ENCODE measurements at regions not wholly inside any gene's neighbourhood (a gene's known extent, or its start where the extent isn't known, plus 50 kb on each side); places are given as distances from the start of the nearest gene placed in this dataset.

DNA sequence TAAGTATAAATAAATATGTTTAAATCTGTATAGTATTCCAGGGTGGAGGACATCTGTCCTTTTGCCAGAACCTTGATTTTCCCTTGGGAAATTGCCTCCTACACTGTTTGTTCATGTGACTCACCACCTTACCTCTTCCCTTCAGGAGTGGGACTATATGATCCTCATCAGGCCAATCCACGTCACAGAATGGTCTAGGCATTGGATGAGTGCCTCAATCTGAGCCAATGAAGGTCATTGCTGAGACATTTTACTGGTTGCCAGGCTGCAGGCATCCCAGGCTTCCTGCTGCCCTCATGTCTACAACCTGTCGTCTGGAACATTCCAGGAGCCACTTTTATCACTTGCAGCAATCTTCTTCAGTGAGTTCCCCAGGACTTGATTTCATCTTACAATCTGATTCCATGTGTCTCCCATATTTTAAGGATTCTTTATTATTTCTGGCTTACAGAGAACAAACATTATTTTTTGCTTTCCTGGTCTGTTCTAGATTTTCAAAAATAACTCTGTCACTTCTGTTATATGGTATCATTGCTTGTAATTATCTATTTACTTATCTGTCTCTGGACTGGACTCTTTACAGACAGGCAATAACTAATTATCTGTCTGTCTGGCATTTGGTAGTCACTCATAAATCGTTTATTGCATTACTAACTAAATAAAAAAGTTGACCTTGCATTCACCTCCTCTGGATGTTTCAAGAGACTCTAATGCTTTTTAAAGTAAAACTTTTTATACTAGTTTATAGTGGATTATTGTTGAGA is 107.3 kb upstream of the APC start:
- no peak for DNase-seq

GRCh38 chr5:112634166-112634565 is 103.5 kb upstream of the APC start:
- DNase-seq: no peak

- no peak for DNase-seq
These were observed 102.9 kb upstream of the APC start for GRCh38 chr5:112634796-112635195.

- DNase-seq: no peak
These were observed 102.4 kb upstream of the APC start for GRCh38 chr5:112635276-112635675.

DNA sequence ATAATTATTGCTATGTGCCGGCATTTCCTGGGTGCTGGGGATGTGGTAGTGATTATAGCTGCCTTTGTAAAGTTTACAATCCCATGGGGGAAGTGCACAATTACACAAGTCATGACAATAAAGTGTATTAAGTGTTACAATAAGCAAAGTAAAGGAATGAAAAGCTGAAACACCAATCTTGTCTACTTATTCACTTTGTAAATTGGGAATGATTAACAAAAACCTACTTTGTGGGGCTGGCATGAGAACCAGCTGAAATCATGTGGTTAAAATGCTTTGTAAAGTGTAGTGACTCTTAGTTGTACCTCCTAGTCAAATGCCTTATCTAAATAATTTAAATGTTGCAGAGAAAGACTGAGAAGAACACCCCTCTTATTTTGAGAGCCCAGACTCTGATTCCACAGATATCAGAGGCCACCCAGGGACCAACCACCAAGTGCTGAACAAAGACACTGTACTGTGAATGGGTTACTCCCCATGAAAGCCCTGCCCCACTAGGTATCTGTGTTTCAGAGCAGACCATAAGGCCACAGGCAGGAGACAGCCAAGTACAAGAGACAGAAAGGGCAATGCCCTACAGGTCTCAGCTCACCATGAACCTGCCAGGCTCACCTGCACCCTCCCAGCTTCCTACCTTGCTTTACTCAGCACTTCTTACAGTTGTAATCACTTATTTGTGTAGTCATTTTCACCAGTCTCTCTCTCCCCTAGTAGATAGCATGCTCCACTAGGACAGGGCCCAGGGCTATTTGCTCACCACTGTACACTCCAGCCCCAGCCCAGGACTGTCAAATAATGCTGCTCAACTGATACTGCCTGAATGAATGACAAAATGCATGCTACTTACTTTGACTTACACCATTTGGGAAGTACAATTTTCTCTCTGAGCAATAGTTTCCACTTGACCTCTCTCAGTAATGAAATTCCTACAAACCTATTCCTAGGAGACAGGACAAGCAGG is 101.6 kb upstream of the APC start:
- no peak for DNase-seq

- DNase-seq: no peak
These were observed 100.9 kb upstream of the APC start for GRCh38 chr5:112636751-112637150.

DNA sequence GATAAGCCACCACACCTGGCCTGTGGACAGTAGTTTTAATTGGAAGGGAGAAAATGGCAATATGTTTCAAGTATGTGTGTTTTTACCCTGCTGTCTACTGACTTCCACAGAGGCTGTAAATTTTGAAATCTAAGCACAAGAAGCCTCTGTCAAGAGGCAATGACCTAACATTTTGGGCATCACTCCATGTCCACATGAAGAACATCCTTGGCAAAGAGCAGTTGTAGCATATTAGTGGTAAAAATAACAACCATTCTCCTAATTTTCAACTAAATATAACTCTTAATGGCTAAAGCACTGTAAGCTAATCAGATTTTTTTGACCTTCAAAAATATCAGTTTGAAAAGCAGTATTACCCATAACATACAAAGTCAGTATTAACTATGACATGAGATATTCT is 100.3 kb upstream of the APC start:
- no peak for DNase-seq

DNA sequence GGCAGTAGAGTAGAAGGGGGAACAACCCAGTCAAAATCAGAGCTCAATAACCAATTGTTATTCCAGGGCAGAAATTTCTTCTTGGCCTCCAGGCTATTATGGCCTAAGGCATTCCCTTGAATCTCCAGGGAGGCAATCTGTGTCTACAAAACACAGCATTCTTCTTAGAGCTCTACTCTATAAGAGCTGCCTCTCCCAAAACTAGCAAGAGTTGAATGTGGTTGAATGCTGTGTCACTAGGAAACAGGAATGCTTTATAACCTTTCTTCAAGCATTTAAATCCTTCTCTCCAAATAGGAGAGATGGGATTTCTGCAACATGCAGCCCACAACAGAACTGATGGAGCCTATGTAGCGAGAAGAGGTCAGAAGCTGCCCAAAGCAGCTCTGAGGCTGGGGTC is 97.1 kb upstream of the APC start:
- peak; percentile 28 for DNase-seq

DNA sequence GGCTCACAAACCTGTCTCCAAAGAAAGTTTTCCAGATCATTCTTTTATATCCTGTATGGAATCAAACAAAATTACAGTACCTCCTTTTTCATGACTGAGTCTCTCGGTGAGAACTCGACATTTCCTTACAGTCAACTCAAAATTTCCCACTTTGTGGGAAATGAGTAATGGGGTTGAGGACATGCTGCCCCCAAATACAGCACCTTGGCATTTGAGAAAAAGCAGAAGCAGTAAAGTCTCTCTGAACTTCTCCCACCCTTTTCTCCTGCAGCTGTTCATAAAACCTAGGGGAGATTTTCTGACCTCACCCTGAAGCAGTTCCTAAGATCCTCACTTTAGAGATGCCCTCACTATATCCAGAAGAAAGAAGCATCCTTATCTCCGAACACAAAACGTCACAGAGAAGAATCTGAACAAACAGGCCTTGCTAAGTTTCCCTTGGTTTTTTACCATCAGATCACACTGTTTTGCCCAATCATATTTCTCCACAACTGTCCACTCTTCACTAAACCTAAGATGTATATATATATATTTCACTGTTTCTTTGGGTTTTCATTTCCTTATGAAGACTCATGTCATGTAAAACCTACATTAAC is 96.1 kb upstream of the APC start:
- no peak for DNase-seq

GRCh38 chr5:112642885-112643284 is 94.8 kb upstream of the APC start:
- no peak for DNase-seq

GRCh38 chr5:112643339-112643971 is 94.2 kb upstream of the APC start:
- no peak for DNase-seq

DNA sequence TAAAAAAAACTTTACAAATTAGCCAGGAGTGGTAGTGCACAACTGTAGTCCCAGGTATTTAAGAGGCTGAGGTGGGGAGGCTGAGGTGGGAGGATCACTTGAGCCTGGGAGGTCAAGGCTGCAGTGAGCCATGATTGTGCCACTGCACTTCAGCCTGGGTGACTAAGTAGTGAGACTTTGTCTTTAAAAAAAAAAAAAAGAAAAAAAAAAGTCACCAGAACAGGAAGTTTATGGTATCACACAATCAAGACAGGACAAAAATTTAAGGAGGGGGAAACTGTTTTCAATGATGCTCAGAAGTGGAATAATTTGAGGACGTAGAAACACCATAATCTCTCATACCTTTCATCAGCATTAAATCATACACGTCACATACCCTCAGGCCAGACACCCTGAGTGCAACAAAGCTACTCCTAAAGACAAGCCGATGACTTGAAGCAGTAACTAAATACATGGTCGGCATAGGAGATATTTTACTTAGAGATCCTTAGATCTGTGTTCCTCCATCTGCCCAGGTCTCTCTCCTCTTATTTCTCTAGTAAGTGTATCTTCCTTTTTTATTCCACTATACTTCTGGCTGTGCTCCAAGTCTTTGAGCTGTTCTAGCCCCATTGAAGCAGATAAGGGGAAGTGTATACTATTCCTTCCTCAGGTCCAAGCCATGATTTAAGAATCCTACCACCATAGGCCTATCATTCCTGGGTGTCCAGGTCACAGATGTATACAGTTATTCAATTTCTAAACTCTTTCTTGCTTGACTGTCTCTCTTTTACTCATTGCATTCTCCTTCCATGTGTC is 91.3 kb upstream of the APC start:
- no peak for DNase-seq

- no peak for DNase-seq
These were observed 90.3 kb upstream of the APC start for GRCh38 chr5:112647428-112647827.

DNA sequence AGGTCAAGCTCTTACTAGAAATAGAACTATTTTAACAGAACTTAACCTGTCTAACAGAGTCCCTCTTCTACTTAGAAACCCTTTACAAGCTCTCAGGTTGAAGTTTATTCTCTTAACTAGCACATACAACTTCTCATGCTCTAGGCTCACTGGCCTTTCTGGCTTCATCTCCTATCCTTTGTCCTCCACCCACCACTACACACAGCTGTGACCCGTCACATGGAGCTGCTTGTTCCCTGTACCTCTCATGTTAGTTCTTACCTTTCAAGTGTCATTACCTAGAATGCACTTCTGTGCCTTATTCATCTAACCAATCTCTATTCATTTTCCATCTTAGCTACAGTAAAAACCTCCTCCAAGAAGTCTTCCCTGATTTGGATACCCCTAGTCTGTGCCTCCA is 89.4 kb upstream of the APC start:
- DNase-seq: no peak

DNA sequence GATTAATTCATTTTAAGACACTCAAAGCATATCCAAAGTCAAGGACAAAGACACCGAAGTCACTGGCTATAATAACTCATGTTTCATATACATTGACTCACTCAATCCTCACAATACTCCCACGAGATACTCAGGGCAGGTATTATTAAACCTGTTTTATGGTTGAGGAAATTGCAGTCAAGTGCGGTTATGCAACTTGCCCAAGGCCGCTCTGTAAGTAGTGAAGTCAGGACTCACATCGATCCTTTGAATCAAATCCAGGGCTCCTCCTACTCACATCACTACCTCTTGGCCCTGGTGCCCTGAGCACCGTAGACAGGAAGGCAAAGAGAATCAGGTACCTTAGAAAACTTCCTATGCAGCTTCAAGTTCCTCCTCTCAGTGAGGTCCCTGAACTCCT is 87.8 kb upstream of the APC start:
- DNase-seq: no peak

- no peak for DNase-seq
These were observed 84.0 kb upstream of the APC start for GRCh38 chr5:112653638-112654205.

GRCh38 chr5:112655513-112655912 is 82.2 kb upstream of the APC start:
- no peak for DNase-seq

DNA sequence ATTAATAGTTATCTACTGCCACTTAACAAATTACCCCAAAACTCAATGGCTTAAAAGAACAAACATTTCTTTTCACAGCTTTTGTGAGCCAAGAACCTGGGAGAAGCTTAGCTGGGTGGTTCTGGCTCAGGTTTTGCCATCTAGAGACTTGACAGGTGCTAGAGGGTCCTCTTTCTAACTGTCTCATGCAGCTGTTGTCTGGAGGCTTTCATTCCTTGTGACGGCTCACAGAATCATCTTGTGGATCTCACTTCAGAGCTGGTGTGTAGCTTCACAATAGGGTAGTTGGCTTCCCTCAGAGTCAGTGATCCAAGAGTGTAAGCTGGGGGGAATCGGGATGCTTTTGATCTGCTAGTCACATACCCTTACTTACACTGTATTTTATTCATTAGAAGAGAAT is 81.2 kb upstream of the APC start:
- no peak for DNase-seq

- DNase-seq: no peak
These were observed 79.9 kb upstream of the APC start for GRCh38 chr5:112657804-112658203.

DNA sequence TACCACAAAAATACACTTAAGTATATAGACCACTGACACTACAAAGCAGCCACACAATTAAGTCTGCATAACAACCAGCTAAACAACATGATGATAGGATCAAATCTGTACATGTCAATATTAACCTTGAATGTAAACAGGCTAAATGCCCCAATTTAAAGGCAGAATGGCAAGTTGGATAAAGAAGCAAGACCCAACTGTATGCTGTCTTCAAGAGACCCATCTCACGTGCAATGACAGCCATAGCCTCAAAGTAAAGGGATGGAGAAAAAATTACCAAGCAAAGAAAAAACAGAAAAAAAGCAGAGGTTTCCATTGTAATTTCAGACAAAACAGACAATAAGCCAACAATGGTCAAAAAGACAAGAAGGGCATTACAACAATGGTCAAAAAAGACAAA is 77.3 kb upstream of the APC start:
- no peak for DNase-seq

- DNase-seq: no peak
These were observed 74.5 kb upstream of the APC start for GRCh38 chr5:112663146-112663545.

GRCh38 chr5:112668016-112668415 is 69.7 kb upstream of the APC start:
- no peak for DNase-seq
